ES-I3 (cell line): ENCODE measurements at regions not wholly inside any gene's neighbourhood (a gene's known extent, or its start where the extent isn't known, plus 50 kb on each side); places are given as distances from the start of the nearest gene placed in this dataset.

Source experiments
- H3K36me3 ChIP-seq: 2 replicates; pipeline ENCODE4 v1.6.1; 2013; ENCODE audit warnings: mild to moderate bottlenecking, low read length, control low read depth, moderate library complexity; ENCODE audit not compliant: insufficient read depth
- H3K4me1 ChIP-seq: 2 replicates; pipeline ENCODE4 v1.6.1; 2013; ENCODE audit warnings: mild to moderate bottlenecking, control low read depth, low read length; ENCODE audit not compliant: insufficient read depth
- H3K9ac ChIP-seq: 2 replicates; pipeline ENCODE4 v1.6.1; 2013; ENCODE audit warnings: low read depth, mild to moderate bottlenecking, low read length, moderate library complexity
- H3K9me3 ChIP-seq: 2 replicates; pipeline ENCODE4 v1.6.1; 2013; ENCODE audit warnings: mild to moderate bottlenecking, low read length, moderate library complexity; ENCODE audit not compliant: control insufficient read depth, insufficient read depth

DNA sequence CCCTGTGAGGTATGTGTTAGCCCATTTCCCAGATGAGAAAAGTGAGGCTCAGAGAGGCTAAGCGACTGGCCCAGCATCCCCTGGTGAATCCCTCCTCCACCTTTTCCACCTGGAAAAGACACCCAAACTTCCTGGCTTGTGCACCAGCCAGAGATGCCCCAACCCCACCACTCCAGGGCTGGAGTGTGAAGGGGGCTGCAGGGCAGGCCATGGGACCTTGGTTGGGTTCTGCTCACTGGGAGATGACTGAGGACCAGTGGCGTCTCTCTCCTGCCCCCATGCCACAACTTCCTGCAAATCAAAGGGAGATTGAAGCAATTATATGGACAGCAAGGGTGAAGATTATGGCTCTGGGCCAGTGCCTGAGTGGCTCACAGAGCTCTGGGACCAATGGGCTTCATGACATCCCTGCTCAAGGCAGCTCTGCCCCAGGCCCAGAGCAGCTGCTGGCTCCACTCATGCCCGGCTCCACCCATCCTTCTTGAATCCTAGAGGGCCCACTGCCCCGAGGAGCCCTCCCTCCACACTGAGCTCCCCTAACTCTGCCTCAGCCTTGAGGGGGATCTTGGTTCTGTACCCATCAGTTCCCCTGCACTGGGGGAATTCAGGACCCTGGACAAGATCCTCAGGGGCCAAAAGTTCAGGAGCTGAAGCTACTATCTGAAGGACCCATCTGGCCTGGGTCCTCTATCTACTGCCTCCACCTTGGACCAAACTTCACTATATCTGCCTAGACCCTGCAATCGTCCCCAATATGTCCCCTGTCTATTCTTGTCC is 416.9 kb downstream of the PTPRU start:
- Histone ChIP-seq H3K36me3 (no peaks in the 10 kb centered on the region), H3K9me3 (no peaks in the 10 kb centered on the region), H3K4me1 (no peaks in the 10 kb centered on the region), H3K9ac (no peak overlapping the region)

DNA sequence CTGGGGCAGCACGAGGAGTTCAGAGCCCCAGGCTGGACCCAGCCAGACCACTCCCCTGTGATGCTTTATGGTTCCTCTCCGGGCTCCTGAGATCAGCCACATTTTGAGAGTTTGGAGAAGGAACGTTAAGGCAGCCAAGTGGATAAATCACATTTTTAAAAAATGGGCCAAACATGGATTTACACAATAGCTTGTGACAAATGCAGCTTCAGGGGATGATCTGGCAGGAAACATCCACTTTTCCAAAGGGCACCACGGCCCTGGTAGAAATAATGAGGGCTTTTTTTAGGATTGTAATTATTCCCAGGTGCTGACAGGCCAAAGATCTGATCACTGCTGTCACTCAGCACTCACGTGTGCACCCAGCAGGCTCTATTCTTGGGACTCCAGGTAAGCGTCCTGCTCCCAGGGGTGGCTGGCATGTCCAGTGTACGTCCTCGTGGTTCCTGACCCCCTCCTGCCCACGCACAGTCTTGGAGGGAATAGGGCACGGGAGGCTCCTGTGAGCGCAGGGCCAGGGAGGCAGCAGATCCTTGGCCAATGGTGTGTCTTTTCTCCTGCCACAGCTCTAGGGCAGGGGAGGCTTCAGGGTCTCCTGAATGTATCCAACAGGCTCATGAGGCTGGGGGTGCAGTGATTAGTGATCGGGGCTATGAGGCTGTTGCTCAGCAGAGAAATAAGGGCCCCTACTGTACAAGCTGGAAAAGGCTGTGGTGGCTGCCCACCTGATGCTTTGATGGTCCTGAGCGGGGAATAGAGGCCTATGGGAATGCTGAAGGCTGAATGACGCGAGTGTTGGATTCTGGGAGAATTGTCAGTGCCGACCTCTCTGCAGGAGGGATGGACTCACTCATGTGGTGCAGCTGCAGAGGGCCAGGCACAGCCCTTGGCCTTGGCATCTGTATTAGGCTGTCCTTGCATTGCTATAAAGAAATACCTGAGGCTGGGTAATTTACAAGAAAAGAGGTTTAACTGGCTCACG is 415.7 kb downstream of the PTPRU start:
- Histone ChIP-seq H3K9me3 (no peaks in the 10 kb centered on the region), H3K9ac (no peak overlapping the region), H3K4me1 (no peaks in the 10 kb centered on the region), H3K36me3 (no peaks in the 10 kb centered on the region)

DNA sequence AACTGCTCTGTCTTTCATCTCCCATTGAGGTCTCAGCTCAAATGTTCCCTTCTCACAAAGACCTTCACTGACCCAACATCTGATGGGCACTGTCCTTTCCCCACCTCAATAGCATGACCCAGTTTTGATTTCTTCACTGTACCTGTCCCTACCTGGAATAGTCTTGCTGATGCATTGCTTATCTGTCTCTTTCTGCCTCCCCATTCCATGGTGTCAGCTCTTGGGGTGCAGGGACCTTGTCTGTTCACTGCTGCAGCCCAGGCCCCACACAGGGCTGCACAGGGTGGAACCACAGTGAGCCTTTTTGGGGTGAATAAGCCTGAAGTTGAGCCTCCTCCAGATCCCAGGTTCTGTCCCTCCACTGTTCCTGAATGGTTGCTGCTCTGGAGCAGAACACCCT is 414.9 kb downstream of the PTPRU start:
- Histone ChIP-seq H3K9ac (no peak overlapping the region), H3K36me3 (no peaks in the 10 kb centered on the region), H3K9me3 (no peaks in the 10 kb centered on the region), H3K4me1 (no peaks in the 10 kb centered on the region)

DNA sequence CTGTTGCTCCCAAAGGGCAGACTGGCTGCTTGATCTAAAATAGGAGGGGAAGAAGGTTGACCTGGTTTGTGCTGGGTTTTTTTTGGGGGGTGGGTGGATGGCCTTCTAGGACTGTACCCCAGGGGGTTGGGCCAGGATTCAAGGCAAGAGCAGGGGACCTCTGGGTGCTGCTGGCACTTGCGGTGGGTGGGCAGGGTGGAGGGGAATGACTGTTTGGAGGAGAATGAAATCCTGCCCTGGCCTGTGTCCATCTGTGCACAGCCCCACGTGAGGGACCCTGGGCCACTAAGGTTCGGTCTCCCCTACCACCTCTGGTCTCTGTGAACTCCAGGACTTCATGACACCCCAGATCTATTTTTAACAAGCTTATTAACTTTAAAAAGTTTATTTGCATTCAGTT is 414.2 kb downstream of the PTPRU start:
- H3K9ac ChIP-seq: no peak overlapping the region
- H3K4me1 ChIP-seq: no peaks in the 10 kb centered on the region
- no peaks in the 10 kb centered on the region for H3K36me3 ChIP-seq
- H3K9me3 ChIP-seq: no peaks in the 10 kb centered on the region

DNA sequence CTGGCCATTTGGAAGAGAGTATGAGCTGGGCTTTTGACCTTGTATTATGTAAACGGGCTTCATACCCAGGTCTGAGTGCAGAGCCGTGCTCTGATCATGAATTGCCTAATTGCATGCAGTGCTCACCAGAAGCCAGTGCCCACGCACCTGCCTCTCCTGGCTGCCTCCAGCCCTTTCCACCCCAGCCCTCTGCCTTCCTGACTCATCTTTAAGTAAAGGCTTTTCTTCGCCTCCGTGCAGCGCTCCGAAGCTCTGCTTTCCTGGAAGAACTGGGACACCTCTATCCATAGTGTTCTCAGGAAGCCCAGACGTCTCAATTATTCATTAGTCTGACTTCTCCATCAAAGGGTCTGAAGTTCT is 413.7 kb downstream of the PTPRU start:
- no peaks in the 10 kb centered on the region for H3K36me3 ChIP-seq

DNA sequence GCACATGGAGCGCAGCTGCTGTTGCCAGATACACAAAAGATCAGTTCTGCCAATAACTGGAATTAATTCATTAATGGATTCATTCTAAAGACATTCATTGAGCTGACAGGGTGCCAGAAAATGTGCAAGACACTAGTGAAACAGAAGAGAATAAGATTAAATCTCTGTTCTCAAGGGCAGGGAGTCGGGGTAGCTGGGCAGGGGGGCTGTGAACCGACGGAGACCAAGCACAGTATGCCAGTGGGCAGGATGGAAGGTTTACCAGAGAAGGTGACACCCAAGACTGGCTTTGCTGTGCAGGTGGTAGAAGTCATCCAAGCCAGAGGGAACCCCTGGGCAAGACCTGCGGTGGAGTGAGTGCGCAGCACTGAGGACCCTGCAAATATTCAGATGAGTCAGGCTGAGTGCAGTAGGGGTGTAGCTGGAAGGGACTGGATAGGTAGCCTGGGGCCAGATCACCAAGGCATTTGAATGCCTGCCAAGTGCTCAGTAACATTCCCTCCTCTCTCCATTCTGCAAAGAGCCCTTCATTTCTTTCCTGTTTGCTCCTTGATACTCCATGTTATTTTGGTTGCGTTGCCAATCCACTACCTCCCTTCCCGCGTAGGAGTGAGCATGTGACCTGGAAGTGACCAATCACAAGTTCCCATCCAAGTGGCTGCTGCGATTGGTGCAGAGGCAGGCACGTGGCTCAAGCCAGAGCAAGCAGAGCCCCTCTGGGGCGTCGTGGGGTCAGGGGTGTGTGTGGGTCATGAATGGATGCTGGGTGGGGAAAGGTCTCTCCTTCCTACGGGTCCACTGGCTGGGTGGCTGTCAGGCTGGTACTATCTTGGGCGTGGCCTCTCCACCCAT is 413.1 kb downstream of the PTPRU start:
- Histone ChIP-seq H3K4me1 (no peaks in the 10 kb centered on the region), H3K9me3 (no peaks in the 10 kb centered on the region), H3K36me3 (no peaks in the 10 kb centered on the region), H3K9ac (no peak overlapping the region)

More for the DNA sequence above, 413.7 kb downstream of the PTPRU start:
- Histone ChIP-seq H3K9me3 (no peaks in the 10 kb centered on the region), H3K9ac (no peak overlapping the region), H3K4me1 (no peaks in the 10 kb centered on the region)

DNA sequence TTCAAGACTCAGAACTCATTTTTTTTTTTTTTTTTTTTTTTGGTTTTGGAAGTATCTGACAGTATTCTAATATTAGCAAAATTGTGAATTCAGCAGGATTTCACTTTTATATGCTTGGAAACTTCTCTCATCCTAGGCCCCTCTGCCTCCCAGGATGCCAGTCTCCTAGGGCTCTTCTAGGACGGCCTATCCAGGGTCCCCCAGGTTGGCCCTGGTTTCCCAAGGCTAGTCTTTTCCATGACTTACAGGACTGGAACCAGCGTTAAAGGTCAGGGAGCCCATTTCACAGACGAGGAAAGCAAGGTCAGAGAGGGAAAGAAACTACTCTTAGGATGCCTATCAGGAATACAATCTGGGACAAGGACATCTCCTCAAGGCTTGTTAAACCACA is 412.5 kb downstream of the PTPRU start:
- Histone ChIP-seq H3K9me3 (no peaks in the 10 kb centered on the region), H3K36me3 (no peaks in the 10 kb centered on the region), H3K9ac (no peak overlapping the region), H3K4me1 (no peaks in the 10 kb centered on the region)

DNA sequence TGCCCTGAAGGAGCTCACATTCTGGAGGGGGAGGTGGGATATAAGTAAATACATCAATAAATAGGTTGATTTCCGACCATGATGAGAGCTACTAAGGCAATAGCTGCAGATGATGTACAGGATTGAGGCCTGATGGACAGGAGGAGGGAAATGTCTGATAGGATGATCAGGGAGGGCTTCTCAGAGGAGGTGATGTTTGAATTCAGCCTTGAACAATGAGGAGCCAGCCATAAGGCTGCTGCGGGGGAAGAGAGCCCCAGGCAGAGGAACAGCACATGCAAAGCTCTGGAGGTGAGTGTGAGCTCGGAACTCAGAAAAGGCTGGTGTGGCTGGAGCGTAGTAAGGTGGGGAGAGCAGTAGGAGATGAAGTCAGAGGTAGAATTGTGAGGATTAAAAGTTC is 411.7 kb downstream of the PTPRU start:
- Histone ChIP-seq H3K9ac (no peak overlapping the region), H3K36me3 (no peaks in the 10 kb centered on the region), H3K4me1 (no peaks in the 10 kb centered on the region), H3K9me3 (no peaks in the 10 kb centered on the region)

DNA sequence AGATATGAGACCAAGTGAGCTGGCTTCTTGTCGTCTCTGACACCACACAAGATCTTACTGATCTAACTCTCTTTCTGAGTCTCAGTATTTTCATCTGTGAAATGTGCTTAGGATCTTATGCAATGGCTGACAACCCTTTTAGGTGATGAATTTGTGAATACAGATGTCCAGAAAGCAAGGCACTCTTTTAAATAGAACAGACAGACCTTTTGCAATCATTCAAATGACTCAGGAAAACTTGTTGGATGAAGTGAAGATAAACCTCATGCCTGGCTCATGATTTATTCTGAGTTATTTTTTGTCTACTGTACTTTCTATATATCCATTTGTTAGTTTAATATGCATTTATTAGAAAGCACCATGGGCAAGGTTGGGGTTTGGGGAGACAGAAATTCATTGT is 411.3 kb downstream of the PTPRU start:
- no peaks in the 10 kb centered on the region for H3K4me1 ChIP-seq
- H3K9me3 ChIP-seq: no peaks in the 10 kb centered on the region
- H3K36me3 ChIP-seq: no peaks in the 10 kb centered on the region
- H3K9ac ChIP-seq: no peak overlapping the region

DNA sequence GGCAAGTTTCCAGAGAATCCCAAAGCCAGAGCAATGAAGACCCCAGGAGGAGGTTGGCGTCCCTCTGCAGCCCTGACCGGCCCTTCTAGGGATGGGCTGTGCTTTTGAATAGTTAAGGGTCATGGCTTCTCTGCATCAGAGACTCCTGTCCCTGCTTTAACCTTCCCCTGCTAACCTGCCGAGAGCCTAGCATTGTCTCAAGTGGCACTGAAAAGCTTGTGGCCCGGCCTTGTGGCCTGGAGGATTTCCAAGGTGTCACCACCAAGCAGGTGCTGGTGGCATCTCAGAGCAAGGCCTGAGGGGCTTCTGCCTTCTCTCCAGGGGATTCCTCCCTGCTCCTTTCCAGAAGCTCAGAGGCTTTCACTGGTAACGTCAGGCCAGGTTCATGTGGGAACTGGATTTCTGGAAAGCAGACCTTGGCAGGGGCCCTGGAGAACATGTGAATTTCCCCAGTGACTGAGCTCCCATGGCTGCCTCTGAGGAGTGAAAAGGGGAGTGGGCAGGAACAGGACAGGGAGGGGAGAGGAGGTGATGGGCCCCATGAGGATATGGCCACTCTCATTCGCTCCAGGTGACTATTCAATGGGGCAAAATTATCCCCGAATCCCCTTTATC is 409.9 kb downstream of the PTPRU start:
- H3K9me3 ChIP-seq: no peaks in the 10 kb centered on the region
- H3K4me1 ChIP-seq: no peaks in the 10 kb centered on the region
- no peaks in the 10 kb centered on the region for H3K36me3 ChIP-seq
- no peak overlapping the region for H3K9ac ChIP-seq

DNA sequence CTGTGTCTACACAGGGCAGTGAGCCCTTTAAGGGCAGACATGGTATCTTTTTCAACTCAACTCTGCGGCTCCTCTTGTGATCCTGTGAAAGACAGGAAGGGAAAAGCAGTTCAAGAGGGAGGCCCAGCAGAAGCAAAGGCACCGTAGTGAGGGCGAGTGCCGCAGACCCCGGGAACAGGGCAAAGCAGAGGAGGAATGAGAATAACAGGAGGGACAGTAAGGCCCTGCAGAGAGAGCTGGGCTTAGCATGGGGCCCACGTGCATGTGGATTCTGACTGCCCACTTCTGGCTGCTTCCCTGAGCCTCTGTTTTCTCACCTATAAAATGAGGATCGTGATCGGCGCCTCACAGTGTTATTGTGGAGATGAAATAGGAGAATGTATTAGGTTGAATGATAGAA is 409.3 kb downstream of the PTPRU start:
- Histone ChIP-seq H3K4me1 (no peaks in the 10 kb centered on the region), H3K36me3 (no peaks in the 10 kb centered on the region), H3K9ac (no peak overlapping the region), H3K9me3 (no peaks in the 10 kb centered on the region)

DNA sequence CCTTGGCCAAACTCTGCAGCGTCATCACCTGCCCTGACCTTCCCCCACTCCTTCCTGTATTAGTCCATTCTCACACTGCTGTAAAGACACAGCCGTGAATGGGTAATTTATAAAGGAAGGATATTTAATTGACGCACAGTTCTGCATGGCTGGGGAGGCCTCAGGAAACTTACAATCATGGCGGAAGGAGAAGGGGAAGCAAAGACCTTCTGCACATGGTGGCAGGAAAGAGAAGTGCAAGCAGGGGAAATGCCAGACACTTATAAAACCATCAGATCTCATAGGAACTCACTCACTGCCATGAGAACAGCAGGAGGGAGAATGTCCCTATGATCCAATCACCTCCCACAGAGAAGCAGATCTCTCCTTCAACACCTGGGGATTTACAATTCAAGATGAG is 408.5 kb downstream of the PTPRU start:
- Histone ChIP-seq H3K9me3 (no peaks in the 10 kb centered on the region), H3K36me3 (no peaks in the 10 kb centered on the region), H3K9ac (no peak overlapping the region), H3K4me1 (no peaks in the 10 kb centered on the region; the same call in 1 of the 2 replicates)

DNA sequence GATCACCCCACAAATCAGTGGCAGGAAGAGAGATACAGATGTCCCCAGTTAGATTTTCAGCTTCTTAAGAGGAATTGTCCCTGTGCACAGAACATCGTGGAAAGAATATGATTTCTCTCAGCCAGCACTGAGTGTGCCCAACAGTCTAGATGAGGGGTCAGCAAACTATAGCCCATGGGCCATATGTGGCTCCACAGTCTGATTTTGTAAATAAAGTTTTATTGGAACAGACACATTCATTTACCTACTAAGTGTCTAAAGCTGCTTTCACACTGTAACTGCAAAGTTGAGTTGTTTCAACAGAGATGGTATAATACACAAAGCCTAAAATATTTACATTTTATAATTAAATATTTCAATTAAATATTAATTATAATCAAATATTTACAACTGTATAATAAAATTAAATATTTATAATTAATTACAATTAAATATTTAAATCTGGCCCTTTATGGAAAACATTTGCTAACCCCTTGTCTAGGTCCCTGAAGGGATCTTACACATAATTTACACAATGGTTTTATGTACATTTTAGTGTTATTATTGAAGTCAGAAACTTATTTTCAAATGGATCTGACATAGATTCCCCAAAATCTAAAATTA is 407.6 kb downstream of the PTPRU start:
- no peaks in the 10 kb centered on the region; the same call in 1 of the 2 replicates for H3K4me1 ChIP-seq
- no peaks in the 10 kb centered on the region for H3K9me3 ChIP-seq
- H3K36me3 ChIP-seq: no peaks in the 10 kb centered on the region
- H3K9ac ChIP-seq: no peak overlapping the region
